Transverse colon (tissue), 3 donors: ENCODE measurements at regions not wholly inside any gene's neighbourhood (a gene's known extent, or its start where the extent isn't known, plus 50 kb on each side); places are given as distances from the start of the nearest gene placed in this dataset.

Source experiments
- CTCF ChIP-seq, 5 experiments: fragments of 200-600 bp in 3 of 5; fragments of 450-650 bp in 2 of 5; sonication (generic) in 3 of 5; IDR thresholded peaks; 1 replicate in 2 of 5; 2 replicates in 3 of 5; pipeline ENCODE4 v1.5.1; 2016 to 2017; ENCODE audit warnings: antibody characterized with exemption in 5 of 5, inconsistent platforms in 3 of 5, mild to moderate bottlenecking in 2 of 5, moderate library complexity in 1 of 5
- EP300 ChIP-seq: sonication (generic); formaldehyde crosslinking; IDR thresholded peaks from one replicate; pipeline ENCODE4 v1.6.1; 2017; ENCODE audit warnings: antibody characterized with exemption, low read depth
- POLR2A ChIP-seq: fragments of 450-650 bp; IDR thresholded peaks from one replicate; pipeline ENCODE4 v1.6.1; 2016; ENCODE audit warnings: antibody characterized with exemption, mild to moderate bottlenecking, moderate library complexity

- TF ChIP-seq CTCF (IDR thresholded peaks at IDR 0.05) (no peak), POLR2A (no peak), EP300 (no peak)
These were observed 122.3 kb upstream of the RUNX1 start for GRCh38 chr21:35171385-35171784.
